Transverse colon (tissue), 4 donors: ENCODE measurements at regions not wholly inside any gene's neighbourhood (a gene's known extent, or its start where the extent isn't known, plus 50 kb on each side); places are given as distances from the start of the nearest gene placed in this dataset.

Experiments
- DNase-seq: peaks from one replicate; pipeline ENCODE4 v3.0.0-alpha.2; 2019
- H3K27ac ChIP-seq, 4 donors: fragments of 200-600 bp; sonication (generic); 2 replicates each; pipeline ENCODE4 v1.5.1; 2016 to 2018; ENCODE audit warnings: inconsistent platforms in 4 of 4
- H3K27me3 ChIP-seq: fragments of 200-600 bp; sonication (generic); 2 replicates; pipeline ENCODE4 v1.5.1; 2017; ENCODE audit warnings: inconsistent platforms
- H3K36me3 ChIP-seq, 4 donors: fragments of 200-600 bp; sonication (generic); 2 replicates each; pipeline ENCODE4 v1.5.1; 2017 to 2019; ENCODE audit warnings: inconsistent platforms in 4 of 4
- H3K4me1 ChIP-seq, 4 donors: fragments of 200-600 bp; sonication (generic); 2 replicates each; pipeline ENCODE4 v1.5.1; 2017 to 2020; ENCODE audit warnings: inconsistent platforms in 4 of 4
- H3K4me3 ChIP-seq, 4 donors: fragments of 200-600 bp; sonication (generic); 1 replicate in 1 of 4; 2 replicates in 3 of 4; pipeline versions ENCODE4 v1.5.1 to v1.6.1; 2017 to 2019; ENCODE audit warnings: inconsistent platforms in 4 of 4
- H3K9me3 ChIP-seq, 2 donors: fragments of 200-600 bp; sonication (generic); 2 replicates each; pipeline ENCODE4 v1.5.1; 2017 to 2019; ENCODE audit warnings: inconsistent platforms in 2 of 2
- EP300 ChIP-seq: sonication (generic); formaldehyde crosslinking; IDR thresholded peaks from one replicate; pipeline ENCODE4 v1.6.1; 2017; ENCODE audit warnings: antibody characterized with exemption, low read depth
- POLR2A ChIP-seq: fragments of 450-650 bp; IDR thresholded peaks from one replicate; pipeline ENCODE4 v1.6.1; 2016; ENCODE audit warnings: antibody characterized with exemption, mild to moderate bottlenecking, moderate library complexity
- POLR2AphosphoS5 ChIP-seq, 3 donors: sonication (generic); formaldehyde crosslinking; IDR thresholded peaks; one replicate each; pipeline ENCODE4 v1.6.1; 2016; ENCODE audit warnings: antibody characterized with exemption in 3 of 3
- WGBS, 2 donors: methylation state at CpG; one replicate each; pipeline ENCODE4 v1.1.5; 2018; ENCODE audit warnings: low coverage in 1 of 2; 5-methylcytosine and 5-hydroxymethylcytosine counted together
- in situ Hi-C, 4 donors: fragments of 200-750 bp; cut with MboI; loops; one replicate each; pipeline versions ENCODE4 v1.15.0 to v1.15.1; 2017; ENCODE audit warnings: low sequenced_read_pairs in 3 of 4, low pct_ligation_motif_present in 1 of 4, low pct_unique_long_range_greater_than_20kb in 1 of 4
- intact Hi-C: fragments of 100-400 bp; cut with DNase I; formaldehyde crosslinking; loops from one replicate; pipeline ENCODE4 v1.15.1; 2023; ENCODE audit warnings: low total_unique reads
- small RNA-seq, 4 donors: library from RNA; depleted of rRNA; stranded (forward); fragments of <200 nt; gene quantifications; one replicate each; pipeline ENCODE3, GENCODE V24; 2016
- TF ChIP-seq, protein P1 (sequence below), 5 experiments: fragments of 200-600 bp in 3 of 5; fragments of 450-650 bp in 2 of 5; sonication (generic) in 3 of 5; IDR thresholded peaks; 1 replicate in 2 of 5; 2 replicates in 3 of 5; pipeline ENCODE4 v1.5.1; 2016 to 2017; ENCODE audit warnings: antibody characterized with exemption in 5 of 5, inconsistent platforms in 3 of 5, mild to moderate bottlenecking in 2 of 5, moderate library complexity in 1 of 5

- WGBS, 2 donors = 61 to 76% methylated on average over 3 to 6 of the region's 6 CpGs
- H3K27me3 ChIP-seq = no peaks in the 10 kb centered on the region
- DNase-seq = no peak
- no peaks in the 10 kb centered on the region for H3K36me3 ChIP-seq
- no peak overlapping the region for H3K27ac ChIP-seq
- TF ChIP-seq POLR2A (no peak), POLR2AphosphoS5 (IDR thresholded peaks at IDR 0.05) (no peak), EP300 (no peak)
- TF ChIP-seq, protein P1, sequence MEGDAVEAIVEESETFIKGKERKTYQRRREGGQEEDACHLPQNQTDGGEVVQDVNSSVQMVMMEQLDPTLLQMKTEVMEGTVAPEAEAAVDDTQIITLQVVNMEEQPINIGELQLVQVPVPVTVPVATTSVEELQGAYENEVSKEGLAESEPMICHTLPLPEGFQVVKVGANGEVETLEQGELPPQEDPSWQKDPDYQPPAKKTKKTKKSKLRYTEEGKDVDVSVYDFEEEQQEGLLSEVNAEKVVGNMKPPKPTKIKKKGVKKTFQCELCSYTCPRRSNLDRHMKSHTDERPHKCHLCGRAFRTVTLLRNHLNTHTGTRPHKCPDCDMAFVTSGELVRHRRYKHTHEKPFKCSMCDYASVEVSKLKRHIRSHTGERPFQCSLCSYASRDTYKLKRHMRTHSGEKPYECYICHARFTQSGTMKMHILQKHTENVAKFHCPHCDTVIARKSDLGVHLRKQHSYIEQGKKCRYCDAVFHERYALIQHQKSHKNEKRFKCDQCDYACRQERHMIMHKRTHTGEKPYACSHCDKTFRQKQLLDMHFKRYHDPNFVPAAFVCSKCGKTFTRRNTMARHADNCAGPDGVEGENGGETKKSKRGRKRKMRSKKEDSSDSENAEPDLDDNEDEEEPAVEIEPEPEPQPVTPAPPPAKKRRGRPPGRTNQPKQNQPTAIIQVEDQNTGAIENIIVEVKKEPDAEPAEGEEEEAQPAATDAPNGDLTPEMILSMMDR (IDR thresholded peaks at IDR 0.05) = no peak
- intact Hi-C loops (loop anchor here (5.0 kb wide), 1 partner anchor 1582 kb away; no protein-coding TSS in a partner anchor), in situ Hi-C loops (no loop called here)
- H3K4me1 ChIP-seq = no peaks in the 10 kb centered on the region
- no peak overlapping the region for H3K4me3 ChIP-seq
- no peaks in the 10 kb centered on the region for H3K9me3 ChIP-seq
Measured at GRCh38 chr17:6179017-6179416, 108.8 kb downstream of the WSCD1 start.

GRCh38 chr17:6177941-6178694, 107.9 kb downstream of the WSCD1 start:
- Histone ChIP-seq H3K9me3 (no peaks in the 10 kb centered on the region), H3K36me3 (no peaks in the 10 kb centered on the region), H3K4me3 (no peak overlapping the region), H3K27ac (no peak overlapping the region), H3K4me1 (no peaks in the 10 kb centered on the region), H3K27me3 (no peaks in the 10 kb centered on the region)
- intact Hi-C loops (loop anchor here (5.0 kb wide), 1 partner anchor 1581 kb away; no protein-coding TSS in a partner anchor), in situ Hi-C loops (no loop called here)
- DNase-seq = no peak
- WGBS, 2 donors = 67 to 83% methylated on average over 1 to 5 of the region's 5 CpGs
- TF ChIP-seq POLR2AphosphoS5 (IDR thresholded peaks at IDR 0.05) (no peak), EP300 (no peak), POLR2A (no peak)
- TF ChIP-seq, protein P1 (IDR thresholded peaks at IDR 0.05) = no peak

Small RNA genes in the stretch of these regions (small RNA-seq; reads per million reads assigned to genes)
- gene RNU6-1264P = 0 reads per million in 4 donors
